Esophagus muscularis mucosa (tissue), 4 donors: ENCODE measurements at regions not wholly inside any gene's neighbourhood (a gene's known extent, or its start where the extent isn't known, plus 50 kb on each side); places are given as distances from the start of the nearest gene placed in this dataset.
"Not testable (repeated sequence)": the region's sequence is repeated elsewhere in the genome, so short reads cannot be mapped to it uniquely, and the experiment has no call there.

Experiments used
- DNase-seq: peaks from one replicate; pipeline ENCODE4 v3.0.0-alpha.2; 2017; ENCODE audit errors: extremely low spot score
- H3K27ac ChIP-seq, 4 donors: fragments of 200-600 bp; sonication (generic); replicated peaks in 1 of 4; 1 replicate in 3 of 4; 2 replicates in 1 of 4; pipeline ENCODE4 v1.5.1; 2016 to 2019; ENCODE audit warnings: mild to moderate bottlenecking in 1 of 4
- H3K27me3 ChIP-seq, 4 donors: fragments of 200-600 bp; sonication (generic); one replicate each; pipeline versions ENCODE4 v1.5.1 to v1.6.0; 2016 to 2019
- H3K36me3 ChIP-seq, 4 donors: fragments of 200-600 bp; sonication (generic); one replicate each; pipeline ENCODE4 v1.5.1; 2016 to 2019
- H3K4me1 ChIP-seq, 4 donors: fragments of 200-600 bp; sonication (generic); one replicate each; pipeline ENCODE4 v1.5.1; 2016 to 2019
- H3K4me3 ChIP-seq, 4 donors: fragments of 200-600 bp; sonication (generic); 1 replicate in 2 of 4; 2 replicates in 2 of 4; pipeline ENCODE4 v1.5.1; 2016 to 2019; ENCODE audit warnings: mild to moderate bottlenecking in 4 of 4, moderate library complexity in 1 of 4
- H3K9me3 ChIP-seq, 4 donors: fragments of 200-600 bp; sonication (generic); 1 replicate in 3 of 4; 2 replicates in 1 of 4; pipeline ENCODE4 v1.5.1; 2016 to 2019
- CTCF ChIP-seq, 3 experiments: fragments of 200-600 bp in 2 of 3; fragments of 450-650 bp in 1 of 3; sonication (generic) in 2 of 3; IDR thresholded peaks; one replicate each; pipeline ENCODE4 v1.5.1; 2017 to 2019; ENCODE audit warnings: antibody characterized with exemption in 3 of 3, mild to moderate bottlenecking in 2 of 3, moderate library complexity in 1 of 3
- EP300 ChIP-seq: sonication (generic); formaldehyde crosslinking; IDR thresholded peaks from one replicate; pipeline ENCODE4 v1.6.1; 2017; ENCODE audit warnings: antibody characterized with exemption
- POLR2A ChIP-seq: fragments of 450-650 bp; IDR thresholded peaks from one replicate; pipeline ENCODE4 v1.6.1; 2017; ENCODE audit warnings: antibody characterized with exemption, moderate library complexity, mild to moderate bottlenecking, low read depth
- POLR2AphosphoS5 ChIP-seq, 2 donors: sonication (generic); formaldehyde crosslinking; IDR thresholded peaks; one replicate each; pipeline ENCODE4 v1.6.1; 2017; ENCODE audit warnings: antibody characterized with exemption in 2 of 2
- WGBS: methylation state at CpG from one replicate; pipeline ENCODE4 v1.1.5; 2018; 5-methylcytosine and 5-hydroxymethylcytosine counted together
- intact Hi-C: fragments of 100-400 bp; cut with DNase I; formaldehyde crosslinking; loops from one replicate; pipeline ENCODE4 v1.15.1; 2023

DNA sequence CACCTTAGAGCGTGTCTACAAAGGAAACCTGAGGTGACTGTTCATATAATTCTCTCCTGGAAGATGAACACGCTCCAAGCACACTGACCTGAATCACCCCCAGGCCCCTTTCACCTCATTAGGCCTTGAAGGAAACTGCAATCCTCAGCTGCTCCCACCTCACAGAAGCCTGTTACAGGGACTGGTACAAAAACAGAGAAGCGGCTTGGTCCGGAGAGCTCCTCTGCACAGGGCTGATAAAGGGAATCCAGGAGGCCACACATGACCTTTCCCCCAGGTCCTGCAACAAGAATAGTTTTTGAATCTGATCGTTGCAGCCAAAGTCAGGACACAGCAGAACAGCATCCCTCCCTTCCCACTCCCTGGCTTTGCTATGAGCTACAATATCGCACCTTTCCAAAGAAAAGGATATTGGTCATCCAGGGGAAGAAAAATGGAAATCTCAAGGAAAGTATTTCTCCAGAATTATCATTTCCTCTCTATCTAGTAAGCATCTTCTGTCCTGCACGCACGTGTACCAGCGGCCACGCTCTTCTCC, 666.7 kb downstream of the UQCRFS1 start:
- Histone ChIP-seq H3K9me3 (no peaks in the 10 kb centered on the region), H3K27me3 (no peaks in the 10 kb centered on the region), H3K27ac (no peak overlapping the region), H3K4me3 (no peak overlapping the region), H3K4me1 (no peaks in the 10 kb centered on the region), H3K36me3 (no peaks in the 10 kb centered on the region)
- 92% methylated on average over 10 of the region's 10 CpGs for WGBS
- no peak for DNase-seq
- TF ChIP-seq CTCF (IDR thresholded peaks at IDR 0.05), result no peak
- TF ChIP-seq POLR2AphosphoS5 (IDR thresholded peaks at IDR 0.05), result no peak
- TF ChIP-seq POLR2A, result no peak
- TF ChIP-seq EP300, result no peak
- intact Hi-C loops, result no loop called here

DNA sequence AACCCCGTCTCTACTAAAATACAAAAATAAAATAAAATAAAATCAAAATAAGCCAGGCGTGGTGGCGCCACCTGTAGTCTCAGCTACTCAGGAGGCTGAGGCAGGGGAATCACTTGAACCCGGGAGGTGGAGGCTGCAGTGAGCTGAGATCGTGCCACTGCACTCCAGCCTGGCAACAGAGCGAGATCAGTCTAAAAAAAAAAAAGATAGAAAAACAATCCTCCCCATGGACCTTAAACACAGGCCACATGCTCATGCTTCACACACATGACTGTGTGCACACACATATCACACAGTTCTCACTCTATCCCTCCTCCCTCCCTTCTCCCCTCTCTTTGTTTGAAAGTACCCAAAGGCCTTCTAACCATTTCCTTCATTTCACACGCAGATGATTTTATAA, 667.6 kb downstream of the UQCRFS1 start:
- H3K36me3 ChIP-seq, H3K9me3 ChIP-seq, DNase-seq, H3K4me1 ChIP-seq, H3K4me3 ChIP-seq, intact Hi-C loops, H3K27ac ChIP-seq, H3K27me3 ChIP-seq: not testable (repeated sequence)
- WGBS, result 87% methylated on average over 7 of the region's 7 CpGs

DNA sequence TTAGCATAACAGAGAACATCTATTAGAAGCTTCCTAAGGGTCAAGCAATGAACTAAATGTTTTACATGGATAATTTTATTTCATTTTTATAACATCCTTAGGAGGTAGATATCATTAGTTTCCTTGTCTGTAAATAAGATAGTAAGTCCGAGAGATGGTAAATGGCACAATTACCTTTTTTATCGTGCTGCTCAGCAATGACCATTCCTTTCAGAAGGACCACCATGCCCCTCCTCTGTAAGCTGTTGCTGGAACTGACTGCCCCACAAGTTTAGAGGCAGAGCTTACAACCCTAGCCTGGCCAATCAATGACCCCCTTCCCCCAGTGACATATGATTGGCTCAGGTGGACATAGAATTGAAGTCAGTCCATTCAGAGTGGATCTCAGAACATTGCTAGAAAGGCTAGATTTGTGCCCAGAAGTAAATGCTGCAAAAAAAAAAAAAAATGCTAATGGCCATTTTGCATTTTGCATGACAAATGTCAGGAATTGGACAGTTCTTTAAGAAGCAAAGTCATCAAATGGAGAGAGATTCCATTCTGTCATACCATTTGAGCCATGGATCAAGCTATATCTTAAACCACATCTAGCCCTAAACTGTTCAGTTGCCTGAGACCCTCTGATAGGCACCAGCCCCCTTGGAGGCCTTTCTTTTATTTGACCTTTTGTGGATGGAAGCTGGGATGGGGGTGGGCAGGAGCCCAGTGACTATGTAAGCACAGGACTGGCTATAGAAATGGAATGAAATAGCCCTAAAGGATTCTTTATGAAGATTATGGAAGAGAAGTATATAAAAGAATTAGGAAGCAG, 668.3 kb downstream of the UQCRFS1 start:
- 95% methylated on average over 2 of the region's 2 CpGs for WGBS
- TF ChIP-seq POLR2AphosphoS5 (IDR thresholded peaks at IDR 0.05) (no peak), EP300 (no peak), CTCF (IDR thresholded peaks at IDR 0.05) (no peak), POLR2A (no peak)

GRCh38 chr19:28543244-28543776, 669.6 kb downstream of the UQCRFS1 start:
- Histone ChIP-seq H3K27me3 (no peaks in the 10 kb centered on the region), H3K4me1 (no peaks in the 10 kb centered on the region), H3K9me3 (no peaks in the 10 kb centered on the region), H3K36me3 (no peaks in the 10 kb centered on the region), H3K4me3 (no peak overlapping the region), H3K27ac (no peak overlapping the region)
- 72% methylated on average over 5 of the region's 5 CpGs for whole genome bisulfite sequencing
- TF ChIP-seq CTCF (IDR thresholded peaks at IDR 0.05) (no peak), EP300 (no peak), POLR2A (no peak), POLR2AphosphoS5 (IDR thresholded peaks at IDR 0.05) (no peak)
- no peak for DNase-seq
- intact Hi-C loops, result no loop called here

More for the DNA sequence above, 668.3 kb downstream of the UQCRFS1 start:
- DNase-seq, result no peak
- Histone ChIP-seq H3K4me3 (no peak overlapping the region), H3K9me3 (no peaks in the 10 kb centered on the region), H3K36me3 (no peaks in the 10 kb centered on the region), H3K4me1 (no peaks in the 10 kb centered on the region), H3K27me3 (no peaks in the 10 kb centered on the region), H3K27ac (no peak overlapping the region)
- intact Hi-C loops, result no loop called here

DNA sequence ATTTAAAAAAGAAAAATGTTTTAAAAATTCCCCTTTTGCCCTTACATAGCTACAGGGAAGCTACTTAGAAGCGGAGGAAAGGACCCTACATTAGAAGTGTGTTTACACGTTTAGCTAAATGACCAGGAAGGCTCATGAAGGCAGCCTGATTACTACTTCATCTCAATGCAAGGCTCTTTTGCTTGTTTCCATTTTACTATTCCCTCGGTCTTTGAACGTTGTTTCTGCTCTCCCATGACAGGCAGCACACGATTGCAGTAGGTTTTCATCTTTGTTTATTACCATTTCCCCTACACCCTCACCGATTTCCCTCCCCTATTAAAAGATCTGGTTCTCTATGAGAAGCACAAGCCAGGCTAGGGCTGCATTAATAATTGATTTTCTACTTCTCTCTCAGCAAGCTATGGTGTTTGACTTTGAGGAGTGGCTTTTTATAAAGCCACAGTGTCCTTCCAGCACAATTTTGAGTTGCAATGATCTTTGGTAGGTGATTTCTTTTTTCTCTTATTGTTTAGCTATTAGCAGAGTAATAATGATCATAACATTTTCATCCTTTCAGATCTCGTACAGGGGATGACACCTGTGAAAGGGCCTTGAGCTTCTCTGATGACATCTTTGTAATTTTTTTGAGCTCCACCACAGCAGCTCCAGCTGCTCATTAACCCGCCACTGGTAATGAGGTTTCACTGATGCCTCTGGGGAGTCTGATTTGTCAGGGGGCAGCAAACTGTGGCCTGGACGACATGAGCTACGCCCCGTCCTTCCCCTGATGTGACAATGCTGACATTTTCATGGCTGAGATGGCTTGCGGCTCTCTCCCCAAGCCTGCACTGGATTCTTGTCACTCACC, 670.3 kb downstream of the UQCRFS1 start:
- Histone ChIP-seq H3K9me3 (peaks cover 0 to 5% (median 3%) of the 10 kb centered on the region in 4 donors), H3K27ac (no peak overlapping the region), H3K36me3 (no peaks in the 10 kb centered on the region), H3K4me3 (no peak overlapping the region), H3K4me1 (no peaks in the 10 kb centered on the region), H3K27me3 (no peaks in the 10 kb centered on the region)
- TF ChIP-seq CTCF (IDR thresholded peaks at IDR 0.05) (no peak), EP300 (no peak), POLR2AphosphoS5 (IDR thresholded peaks at IDR 0.05) (no peak), POLR2A (no peak)
- DNase-seq, result no peak
- WGBS, result 69% methylated on average over 12 of the region's 12 CpGs
- intact Hi-C loops, result no loop called here
